ENCODE measurements at regions not wholly inside any gene's neighbourhood (a gene's known extent, or its start where the extent isn't known, plus 50 kb on each side); places are given as distances from the start of the nearest gene placed in this dataset.

DNA sequence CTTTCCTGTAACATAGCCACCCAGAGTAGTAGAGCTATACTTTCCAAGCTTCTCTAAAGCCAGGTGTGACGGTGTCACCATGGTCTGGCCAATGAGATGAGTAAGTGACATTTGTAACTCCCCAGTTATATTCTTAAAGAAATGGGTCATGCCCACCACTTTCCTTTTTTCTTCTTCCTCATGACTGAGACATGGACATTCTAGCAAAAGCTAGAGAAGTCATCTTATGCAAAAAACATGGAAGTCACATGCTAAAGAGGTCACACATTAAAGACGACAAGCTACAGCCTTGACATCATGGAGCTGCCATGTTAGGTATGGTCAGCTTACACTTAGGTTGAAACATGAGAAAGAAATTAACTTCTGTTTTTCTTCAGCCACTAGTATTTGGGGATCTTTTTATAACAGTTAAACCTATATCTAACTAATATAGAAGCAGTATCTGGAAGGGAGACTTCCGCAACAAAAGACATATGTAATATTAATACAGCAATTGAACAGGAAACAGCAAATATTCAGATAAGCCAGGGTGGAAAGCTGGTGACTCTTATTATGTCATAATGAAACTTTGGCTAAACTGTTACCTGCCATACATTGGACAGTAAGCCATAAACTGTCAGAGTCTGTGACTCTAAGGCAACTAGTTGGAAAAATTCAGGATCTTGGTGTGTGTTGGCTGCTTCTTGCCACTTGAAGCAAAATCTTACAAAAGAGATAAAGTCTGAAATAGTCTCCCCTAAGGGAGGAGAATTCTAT, 54.7 kb upstream of the SNX2 start:
- no peaks in the 10 kb centered on the region for H3K9me1 ChIP-seq (ENCODE audit: control insufficient read depth, insufficient read depth, low read length)
- H3K9ac ChIP-seq (ENCODE audit: insufficient read depth in 1 of 2, low read depth in 2 of 2, low read length in 2 of 2) = no peak overlapping the region
- no peak for ATAC-seq
- H3K79me2 ChIP-seq (ENCODE audit: control insufficient read depth, insufficient read depth, low read length) = no peaks in the 10 kb centered on the region
- WGBS (ENCODE audit: insufficient coverage, low coverage, missing lambda C conversion rate) = 6% methylated on average over 3 of the region's 3 CpGs
- BruUV-seq (replicated peaks) = no TSS peak
- in situ Hi-C loops (cut with MboI) = no loop called here
- H3K4me1 ChIP-seq (replicated peaks in 1 of 2; ENCODE audit: control insufficient read depth in 2 of 2, insufficient read depth in 2 of 2, low read length in 2 of 2) = no peaks in the 10 kb centered on the region
- H3K27ac ChIP-seq (ENCODE audit: extremely low read depth, low read depth, low read length) = no peak overlapping the region
- ChIA-PET CTCF (ENCODE audit: low intra/inter-chr PET ratio) (no interaction called here), POLR2A (no interaction called here)
- no peaks in the 10 kb centered on the region for H3K9me3 ChIP-seq (replicated peaks; ENCODE audit: control insufficient read depth, insufficient read depth, low read depth, low read length)
- intact Hi-C loops (cut with micrococcal nuclease) = no loop called here
- H4K20me1 ChIP-seq (replicated peaks; ENCODE audit: control insufficient read depth, insufficient read depth, low read length) = no peaks in the 10 kb centered on the region
- DNase-seq (ENCODE audit: extremely low read depth in 1 of 4, low spot score in 3 of 4) = no peak
- no peak overlapping the region for H2AFZ ChIP-seq (ENCODE audit: low read depth, low read length)
- no peak for FAIRE-seq
- no peak overlapping the region for H3K4me2 ChIP-seq (ENCODE audit: insufficient read depth, low read length)
- H3K36me3 ChIP-seq (ENCODE audit: control insufficient read depth, insufficient read depth, low read length) = no peaks in the 10 kb centered on the region
- no peak overlapping the region for H3K4me3 ChIP-seq
- peaks cover 0 to 8% of the 10 kb centered on the region in 2 experiments; a peak in 1 of 5 replicates for H3K27me3 ChIP-seq (ENCODE audit: control insufficient read depth in 2 of 2, insufficient read depth in 2 of 2, low read length in 2 of 2)
- TF ChIP-seq TBP (optimal IDR thresholded peaks at IDR 0.05; ENCODE audit: low read depth, low read length) (no peak), ZNF57 (CRISPR knock-in tag; IDR thresholded peaks at IDR 0.05) (no peak), ILK (tag; IDR thresholded peaks at IDR 0.05; ENCODE audit: borderline replicate concordance, low read depth) (no peak), ETS2 (tag; IDR thresholded peaks at IDR 0.05; ENCODE audit: borderline replicate concordance, poor library complexity, severe bottlenecking) (no peak), PPARD (CRISPR knock-in tag; IDR thresholded peaks at IDR 0.05) (no peak), EGR1 (conservative IDR thresholded peaks at IDR 0.05) (no peak), HDAC2 (IDR thresholded peaks at IDR 0.05) (no peak), LCOR (CRISPR knock-in tag; IDR thresholded peaks at IDR 0.05) (no peak), KLF10 (CRISPR knock-in tag; IDR thresholded peaks at IDR 0.05) (no peak), SAP30 (IDR thresholded peaks at IDR 0.05; ENCODE audit: borderline replicate concordance, insufficient read depth, low read depth, low read length, poor library complexity, severe bottlenecking) (no peak), GTF2F1 (IDR thresholded peaks at IDR 0.05; ENCODE audit: low read depth, low read length) (no peak), IFI16 (CRISPR knock-in tag; IDR thresholded peaks at IDR 0.05) (no peak), NFATC3 (IDR thresholded peaks at IDR 0.05) (no peak)
- TF ChIP-seq, protein P1, sequence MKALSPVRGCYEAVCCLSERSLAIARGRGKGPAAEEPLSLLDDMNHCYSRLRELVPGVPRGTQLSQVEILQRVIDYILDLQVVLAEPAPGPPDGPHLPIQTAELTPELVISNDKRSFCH (CRISPR knock-in tag; IDR thresholded peaks at IDR 0.05) = no peak
- TF ChIP-seq, protein P1 (tag; IDR thresholded peaks at IDR 0.05) = no peak
